ENCODE measurements at regions not wholly inside any gene's neighbourhood (a gene's known extent, or its start where the extent isn't known, plus 50 kb on each side); places are given as distances from the start of the nearest gene placed in this dataset.

DNA sequence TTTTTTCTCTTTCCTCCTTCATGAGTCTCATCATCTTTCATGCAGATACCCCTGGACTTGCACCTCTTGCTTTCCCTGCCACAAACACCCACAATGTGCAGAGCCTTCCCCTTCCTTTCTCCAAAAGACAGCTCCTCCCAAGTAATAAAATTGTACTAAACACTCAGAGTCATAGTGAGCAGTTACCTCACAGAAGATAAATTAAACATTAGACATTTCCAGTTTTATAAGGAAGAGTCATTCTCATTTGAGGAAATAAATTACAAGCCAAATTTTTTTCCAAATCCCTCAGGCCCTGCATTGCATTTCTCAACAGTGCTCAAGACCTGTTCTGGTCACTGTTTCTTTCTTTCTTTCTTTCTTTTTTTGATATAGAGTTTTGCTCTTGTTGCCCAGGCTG lies 131.5 kb downstream of the ATPSCKMT start:
- no peaks in the 10 kb centered on the region for H3K36me3 Mint-ChIP-seq (ENCODE audit: insufficient read depth, unreplicated experiment)

GRCh38 chr5:10116594-10116993 lies 133.1 kb downstream of the ATPSCKMT start:
- H3K9me3 Mint-ChIP-seq (ENCODE audit: unreplicated experiment): no peaks in the 10 kb centered on the region
- no TSS peak for BruUV-seq (replicated peaks)
- no peaks in the 10 kb centered on the region for H3K4me1 Mint-ChIP-seq (ENCODE audit: insufficient read depth, unreplicated experiment)
- H3K4me3 Mint-ChIP-seq (ENCODE audit: unreplicated experiment): no peak overlapping the region
- DNase-seq (ENCODE audit: unreplicated experiment): no peak
- intact Hi-C loops (cut with micrococcal nuclease): no loop called here
- no peak overlapping the region for H3K27ac Mint-ChIP-seq (ENCODE audit: low read depth, unreplicated experiment)
- no peaks in the 10 kb centered on the region for H3K36me3 Mint-ChIP-seq (ENCODE audit: insufficient read depth, unreplicated experiment)
- ChIA-PET POLR2A (no interaction called here), CTCF (no interaction called here)
- TF ChIP-seq, protein P1, sequence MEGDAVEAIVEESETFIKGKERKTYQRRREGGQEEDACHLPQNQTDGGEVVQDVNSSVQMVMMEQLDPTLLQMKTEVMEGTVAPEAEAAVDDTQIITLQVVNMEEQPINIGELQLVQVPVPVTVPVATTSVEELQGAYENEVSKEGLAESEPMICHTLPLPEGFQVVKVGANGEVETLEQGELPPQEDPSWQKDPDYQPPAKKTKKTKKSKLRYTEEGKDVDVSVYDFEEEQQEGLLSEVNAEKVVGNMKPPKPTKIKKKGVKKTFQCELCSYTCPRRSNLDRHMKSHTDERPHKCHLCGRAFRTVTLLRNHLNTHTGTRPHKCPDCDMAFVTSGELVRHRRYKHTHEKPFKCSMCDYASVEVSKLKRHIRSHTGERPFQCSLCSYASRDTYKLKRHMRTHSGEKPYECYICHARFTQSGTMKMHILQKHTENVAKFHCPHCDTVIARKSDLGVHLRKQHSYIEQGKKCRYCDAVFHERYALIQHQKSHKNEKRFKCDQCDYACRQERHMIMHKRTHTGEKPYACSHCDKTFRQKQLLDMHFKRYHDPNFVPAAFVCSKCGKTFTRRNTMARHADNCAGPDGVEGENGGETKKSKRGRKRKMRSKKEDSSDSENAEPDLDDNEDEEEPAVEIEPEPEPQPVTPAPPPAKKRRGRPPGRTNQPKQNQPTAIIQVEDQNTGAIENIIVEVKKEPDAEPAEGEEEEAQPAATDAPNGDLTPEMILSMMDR (IDR thresholded peaks at IDR 0.05; ENCODE audit: unreplicated experiment): no peak
- no peaks in the 10 kb centered on the region for H3K27me3 Mint-ChIP-seq (ENCODE audit: insufficient read depth, unreplicated experiment)

More for the DNA sequence above, 131.5 kb downstream of the ATPSCKMT start:
- H3K4me3 Mint-ChIP-seq (ENCODE audit: unreplicated experiment): no peak overlapping the region
- no peak for DNase-seq (ENCODE audit: unreplicated experiment)
- H3K27ac Mint-ChIP-seq (ENCODE audit: low read depth, unreplicated experiment): no peak overlapping the region
- no peaks in the 10 kb centered on the region for H3K9me3 Mint-ChIP-seq (ENCODE audit: unreplicated experiment)
- no peaks in the 10 kb centered on the region for H3K4me1 Mint-ChIP-seq (ENCODE audit: insufficient read depth, unreplicated experiment)
- H3K27me3 Mint-ChIP-seq (ENCODE audit: insufficient read depth, unreplicated experiment): no peaks in the 10 kb centered on the region
- intact Hi-C loops (cut with micrococcal nuclease): no loop called here
- CTCF ChIA-PET: no interaction called here
- POLR2A ChIA-PET: no interaction called here
- BruUV-seq (replicated peaks): no TSS peak
- TF ChIP-seq, protein P1 (IDR thresholded peaks at IDR 0.05; ENCODE audit: unreplicated experiment): no peak

DNA sequence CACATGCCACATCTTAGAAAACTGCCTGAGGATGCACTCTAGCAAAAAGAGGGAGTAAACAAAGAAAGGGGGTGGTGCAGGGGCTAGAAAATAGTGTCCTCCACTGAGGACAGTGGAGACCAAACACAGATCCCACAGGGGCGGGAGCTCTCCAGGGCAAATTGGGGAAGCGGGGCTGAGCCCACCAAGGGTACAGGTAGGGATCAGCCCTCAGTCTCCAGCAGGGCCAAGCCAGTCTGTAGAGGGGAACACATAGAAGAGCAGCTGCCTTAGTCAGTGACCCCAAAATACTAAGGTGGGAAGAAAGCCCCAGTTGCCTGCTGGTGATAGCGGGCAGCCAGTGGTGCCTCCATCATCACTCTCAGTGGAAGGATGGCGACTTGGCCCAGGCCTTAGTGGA lies 134.0 kb downstream of the ATPSCKMT start:
- CTCF ChIA-PET: interaction anchor here (0.9 to 1.1 kb wide), 2 partner anchors 30 to 216 kb away, joined by 3 read pairs; no protein-coding TSS in a partner anchor
- Mint-ChIP-seq H3K4me3 (ENCODE audit: unreplicated experiment) (no peak overlapping the region), H3K27ac (ENCODE audit: low read depth, unreplicated experiment) (no peak overlapping the region), H3K4me1 (ENCODE audit: insufficient read depth, unreplicated experiment) (no peaks in the 10 kb centered on the region), H3K36me3 (ENCODE audit: insufficient read depth, unreplicated experiment) (no peaks in the 10 kb centered on the region), H3K9me3 (ENCODE audit: unreplicated experiment) (no peaks in the 10 kb centered on the region), H3K27me3 (ENCODE audit: insufficient read depth, unreplicated experiment) (no peaks in the 10 kb centered on the region)
- no peak for DNase-seq (ENCODE audit: unreplicated experiment)
- no TSS peak for BruUV-seq (replicated peaks)
- intact Hi-C loops (cut with micrococcal nuclease): no loop called here
- POLR2A ChIA-PET: no interaction called here
- TF ChIP-seq, protein P1 (IDR thresholded peaks at IDR 0.05; ENCODE audit: unreplicated experiment): no peak

DNA sequence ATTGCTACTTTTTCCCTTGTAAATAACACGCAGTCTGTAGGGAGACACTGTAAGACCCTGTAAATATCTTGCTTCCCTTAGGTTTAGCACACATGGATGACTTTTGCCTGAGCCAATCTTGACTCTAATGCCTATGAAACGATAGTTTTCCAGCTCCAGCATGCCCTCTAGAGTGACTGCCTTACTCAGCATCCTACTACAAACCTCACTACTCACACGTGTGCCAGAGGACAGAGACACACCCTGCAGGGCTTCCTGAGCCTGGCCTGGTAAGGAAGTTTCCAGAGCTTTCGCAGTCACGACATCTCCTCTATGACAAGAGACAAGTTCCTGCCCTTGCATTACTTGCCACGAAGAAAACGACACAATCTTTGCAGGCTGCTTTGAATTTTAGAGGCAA lies 138.1 kb downstream of the ATPSCKMT start:
- H3K27me3 Mint-ChIP-seq (ENCODE audit: insufficient read depth, unreplicated experiment): no peaks in the 10 kb centered on the region

More for the DNA sequence above, 138.1 kb downstream of the ATPSCKMT start:
- TF ChIP-seq, protein P1 (IDR thresholded peaks at IDR 0.05; ENCODE audit: unreplicated experiment): peak; percentile 56
- H3K4me1 Mint-ChIP-seq (ENCODE audit: insufficient read depth, unreplicated experiment): peaks cover 6% of the 10 kb centered on the region
- ChIA-PET POLR2A (interaction anchor here (0.6 to 1.1 kb wide), 2 partner anchors 78 to 209 kb away, joined by 3 to 4 read pairs; no protein-coding TSS in a partner anchor), CTCF (interaction anchor here (0.6 to 1.6 kb wide), 7 partner anchors 10 to 854 kb away, joined by 3 to 6 read pairs (median 4); no protein-coding TSS in a partner anchor)
- intact Hi-C loops (cut with micrococcal nuclease): loop anchor here (1.0 kb wide), 2 partner anchors 213 to 260 kb away; no protein-coding TSS in a partner anchor
- H3K4me3 Mint-ChIP-seq (ENCODE audit: unreplicated experiment): no peak overlapping the region
- BruUV-seq (replicated peaks): no TSS peak
- DNase-seq (ENCODE audit: unreplicated experiment): peak; percentile 78
- no peak overlapping the region for H3K27ac Mint-ChIP-seq (ENCODE audit: low read depth, unreplicated experiment)
- H3K36me3 Mint-ChIP-seq (ENCODE audit: insufficient read depth, unreplicated experiment): no peaks in the 10 kb centered on the region
- no peaks in the 10 kb centered on the region for H3K9me3 Mint-ChIP-seq (ENCODE audit: unreplicated experiment)

Measured in MCF 10A (cell line).